H54 (cell line): ENCODE measurements at regions not wholly inside any gene's neighbourhood (a gene's known extent, or its start where the extent isn't known, plus 50 kb on each side); places are given as distances from the start of the nearest gene placed in this dataset.

Experiments used
- DNase-seq: peaks from one replicate; pipeline ENCODE4 v3.0.0; 2011; ENCODE audit warnings: low spot score, mixed read lengths; ENCODE audit not compliant: insufficient read length
- FAIRE-seq: peaks from 3 replicates; lab custom pipeline; 2011; peaks lifted over from hg19 to GRCh38; lab: Jason Lieb, UNC
- POLR2A ChIP-seq: IDR thresholded peaks from 2 replicates; pipeline ENCODE4 v1.6.1; 2011; ENCODE audit warnings: low read depth, mild to moderate bottlenecking, low read length

DNA sequence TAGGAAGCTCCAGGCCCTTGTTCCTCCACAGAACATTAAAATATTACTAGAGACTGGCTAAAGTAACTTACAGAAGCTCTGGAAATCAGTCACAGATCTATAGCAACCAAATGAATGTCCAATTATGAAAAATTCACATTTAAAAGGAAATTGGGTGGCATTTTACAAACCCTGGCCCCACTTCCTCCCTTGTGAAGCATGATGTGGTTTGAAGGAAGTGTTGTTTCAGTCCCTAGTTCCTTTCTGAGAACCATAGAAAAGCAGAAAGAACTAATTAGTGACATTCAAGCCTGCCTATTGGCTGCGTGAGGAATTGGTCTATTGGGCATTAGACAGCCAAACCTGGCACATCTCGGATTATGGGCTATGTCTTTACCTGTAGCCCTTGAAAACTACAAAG, 649.7 kb upstream of the NEGR1 start:
- no peak for TF ChIP-seq POLR2A
- DNase-seq: no peak
- no peak for FAIRE-seq

DNA sequence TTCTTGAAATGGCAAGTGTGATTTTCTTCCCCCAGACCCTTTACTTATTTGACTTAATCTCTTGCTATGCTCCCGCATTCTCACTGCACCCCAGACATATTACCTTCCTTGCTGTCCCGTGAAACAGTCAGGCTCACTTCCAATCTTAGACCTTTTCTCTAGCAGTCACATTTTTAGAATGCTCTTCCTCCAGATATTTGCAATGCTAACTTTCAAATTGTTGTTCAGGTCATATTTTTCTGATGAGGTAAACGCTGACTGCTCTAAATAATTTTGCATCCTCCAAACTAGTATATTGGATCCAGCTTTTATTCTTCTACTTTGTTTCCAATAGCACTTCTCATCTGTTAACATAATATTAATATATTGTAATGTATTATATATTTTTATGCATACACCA, 648.2 kb upstream of the NEGR1 start:
- no peak for TF ChIP-seq POLR2A
- DNase-seq: no peak
- no peak for FAIRE-seq

DNA sequence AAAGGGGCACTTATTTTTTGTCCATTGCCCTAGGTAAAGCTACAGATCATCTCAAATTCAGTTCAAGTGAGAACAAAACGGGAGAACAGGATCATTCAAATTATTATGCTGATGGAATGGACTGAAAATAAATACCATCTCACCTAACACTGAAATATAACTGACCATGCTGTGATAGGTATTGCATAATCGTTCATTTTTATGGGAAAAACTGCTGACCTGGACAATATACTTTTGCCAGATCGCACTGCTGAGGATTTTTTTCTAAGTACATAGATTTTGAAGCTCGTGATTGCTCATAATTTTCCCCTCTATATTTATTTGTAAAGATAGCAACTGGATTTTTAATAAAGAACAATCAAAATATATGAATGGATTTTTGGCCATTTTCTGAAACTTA, 636.6 kb upstream of the NEGR1 start:
- FAIRE-seq (no peak), DNase-seq (no peak)
- no peak for TF ChIP-seq POLR2A

DNA sequence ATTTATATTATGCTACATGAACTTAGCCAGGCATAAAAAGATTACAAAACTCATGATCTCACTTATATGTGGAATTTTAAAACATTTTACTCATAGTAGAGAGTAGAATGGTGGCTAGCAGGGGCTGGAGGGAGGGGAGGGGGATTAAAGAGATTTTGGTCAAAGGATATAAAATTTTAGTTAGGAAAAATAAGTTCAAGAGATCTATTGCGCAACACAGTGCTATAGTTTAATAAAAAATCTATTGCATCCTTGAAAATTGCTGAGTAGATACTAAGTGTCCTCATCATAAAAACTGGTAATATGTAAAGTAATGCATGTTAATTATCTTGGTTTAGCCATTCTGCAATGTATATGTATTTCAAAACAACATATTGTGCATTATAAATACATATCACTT, 635.6 kb upstream of the NEGR1 start:
- TF ChIP-seq POLR2A: no peak
- no peak for FAIRE-seq
- no peak for DNase-seq

DNA sequence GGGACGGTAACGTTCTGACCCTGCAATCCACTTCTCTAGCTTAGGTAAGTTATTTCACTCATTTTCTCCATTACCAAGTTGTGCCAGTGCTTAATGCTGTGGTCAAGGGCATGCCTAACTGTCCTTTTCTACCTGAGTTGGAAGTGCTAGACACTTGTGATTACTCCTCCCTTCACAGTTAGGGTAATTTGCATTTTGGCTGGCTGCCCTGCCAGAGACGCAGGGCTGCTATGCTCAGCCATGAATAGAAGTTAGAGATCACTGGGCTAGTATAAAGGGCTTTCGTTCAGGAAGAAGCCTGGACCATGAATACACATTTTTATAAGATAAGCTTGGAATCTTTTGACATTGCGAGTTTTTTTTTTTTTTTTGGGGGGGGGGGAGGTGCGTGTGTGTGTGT, 633.2 kb upstream of the NEGR1 start:
- DNase-seq (no peak), FAIRE-seq (no peak)
- TF ChIP-seq POLR2A: no peak

DNA sequence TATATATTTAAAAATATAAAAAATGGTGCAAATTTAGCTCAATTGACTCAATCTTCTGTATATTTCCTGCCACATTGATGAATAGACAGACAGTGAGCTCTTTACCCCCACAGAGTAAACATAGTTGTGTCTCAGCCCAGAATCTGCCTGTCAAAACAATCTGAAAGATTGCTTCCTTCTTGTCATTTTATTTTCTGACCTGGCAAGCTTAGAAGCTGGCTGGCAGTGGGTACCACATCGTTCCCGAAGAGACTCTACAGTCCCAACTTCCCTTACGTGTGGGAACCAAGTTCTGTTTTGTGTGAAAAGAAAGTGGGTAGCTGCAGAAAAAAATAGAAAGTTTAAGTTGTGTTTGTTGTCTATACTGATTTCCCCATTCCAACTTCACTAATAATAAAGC, 629.3 kb upstream of the NEGR1 start:
- TF ChIP-seq POLR2A: no peak
- FAIRE-seq (no peak), DNase-seq (no peak)

DNA sequence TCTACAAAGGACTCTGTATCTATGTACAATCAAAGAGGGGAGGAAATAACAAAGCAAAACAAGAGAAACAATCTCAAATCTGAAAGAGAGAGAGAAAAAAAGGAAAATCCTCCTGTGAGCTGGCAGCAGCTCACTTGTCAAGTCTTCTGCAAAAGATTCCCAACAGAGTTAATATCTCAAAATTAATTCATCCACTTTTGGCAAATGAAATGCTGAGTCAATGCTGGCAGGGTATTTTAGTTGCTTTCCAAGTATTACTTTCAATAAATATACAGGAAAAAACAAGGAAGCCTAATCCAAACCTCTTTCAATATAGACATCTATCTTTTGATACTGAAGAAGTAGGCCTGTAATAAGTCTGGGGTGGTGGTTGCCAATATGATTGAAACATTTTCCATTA, 613.9 kb upstream of the NEGR1 start:
- no peak for FAIRE-seq
- DNase-seq: no peak
- no peak for TF ChIP-seq POLR2A

DNA sequence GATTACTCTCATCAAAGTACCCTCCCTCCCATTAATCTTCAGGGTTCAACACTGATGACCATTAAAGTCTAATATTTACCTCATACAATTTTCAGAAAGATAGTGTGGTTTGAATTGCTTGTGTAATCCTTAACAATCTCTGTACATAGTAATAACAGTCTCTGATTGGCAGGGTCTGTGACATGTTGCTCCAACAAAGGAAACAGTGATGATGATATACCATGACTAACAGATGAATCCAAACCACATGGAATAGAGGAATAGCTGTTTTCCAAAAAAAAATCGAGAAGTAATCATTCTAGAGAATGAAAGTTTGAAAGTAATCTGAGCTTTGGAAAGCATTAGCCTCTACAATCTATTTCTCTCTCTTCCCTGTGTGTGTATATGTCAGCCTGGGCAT, 610.1 kb upstream of the NEGR1 start:
- no peak for TF ChIP-seq POLR2A
- DNase-seq (no peak), FAIRE-seq (peak; percentile 86)

DNA sequence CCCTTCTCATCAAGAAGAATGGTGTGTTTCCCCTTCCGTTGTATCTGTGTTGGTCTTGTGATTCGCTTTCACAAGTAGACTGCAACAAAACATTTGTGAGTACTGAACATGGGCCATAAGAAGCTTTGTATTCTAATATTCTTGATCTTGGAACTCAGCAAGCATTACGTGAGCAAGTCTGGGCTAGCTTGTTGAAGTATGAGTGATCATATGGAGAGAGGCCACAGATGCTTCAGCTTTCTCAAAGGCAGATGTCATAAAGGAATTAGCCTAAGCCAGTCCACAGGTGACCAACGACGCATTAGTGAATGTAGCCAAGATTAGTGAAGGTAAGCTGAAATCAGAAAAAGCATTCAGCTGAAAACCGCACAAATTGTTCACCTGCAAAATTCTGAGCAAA, 609.6 kb upstream of the NEGR1 start:
- DNase-seq (no peak), FAIRE-seq (no peak)
- TF ChIP-seq POLR2A: no peak

DNA sequence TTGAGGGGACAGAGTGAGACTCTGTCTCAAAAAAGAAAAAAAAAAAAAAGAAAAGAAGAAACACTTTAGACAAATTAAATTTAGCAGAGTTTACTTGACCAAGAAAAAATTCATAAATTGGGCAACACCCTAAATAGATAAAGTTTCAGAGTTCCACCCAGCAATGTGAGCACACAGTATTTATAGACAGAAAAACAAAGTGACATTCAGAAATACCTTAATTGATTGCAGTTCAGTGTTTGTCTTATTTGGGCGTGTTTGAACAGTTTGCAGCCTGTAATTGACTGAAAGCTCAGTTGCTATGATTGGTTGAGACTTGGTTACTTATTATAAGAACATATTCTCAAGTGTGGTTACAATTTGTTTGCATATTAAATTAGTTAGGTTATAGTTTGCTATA, 603.5 kb upstream of the NEGR1 start:
- no peak for TF ChIP-seq POLR2A
- DNase-seq (no peak), FAIRE-seq (no peak)

DNA sequence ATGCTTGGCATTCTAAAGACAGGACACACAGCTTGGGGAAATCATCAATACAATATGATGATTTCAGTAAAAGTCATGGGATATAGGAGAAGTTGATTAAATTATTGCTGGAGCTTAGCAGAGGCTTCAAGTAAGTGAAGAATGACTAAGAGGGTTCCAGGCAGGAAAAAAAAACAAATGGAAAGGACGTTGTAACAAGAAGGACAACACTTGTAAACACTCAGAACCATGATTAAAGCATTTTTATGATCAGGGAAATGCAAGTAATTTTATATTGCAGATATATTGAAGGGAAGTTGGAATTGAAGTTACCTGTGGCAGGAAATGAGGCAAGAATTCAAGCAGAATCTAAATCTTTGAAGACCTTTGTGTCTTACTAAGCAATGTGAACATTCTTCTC, 602.7 kb upstream of the NEGR1 start:
- no peak for FAIRE-seq
- no peak for TF ChIP-seq POLR2A
- no peak for DNase-seq

DNA sequence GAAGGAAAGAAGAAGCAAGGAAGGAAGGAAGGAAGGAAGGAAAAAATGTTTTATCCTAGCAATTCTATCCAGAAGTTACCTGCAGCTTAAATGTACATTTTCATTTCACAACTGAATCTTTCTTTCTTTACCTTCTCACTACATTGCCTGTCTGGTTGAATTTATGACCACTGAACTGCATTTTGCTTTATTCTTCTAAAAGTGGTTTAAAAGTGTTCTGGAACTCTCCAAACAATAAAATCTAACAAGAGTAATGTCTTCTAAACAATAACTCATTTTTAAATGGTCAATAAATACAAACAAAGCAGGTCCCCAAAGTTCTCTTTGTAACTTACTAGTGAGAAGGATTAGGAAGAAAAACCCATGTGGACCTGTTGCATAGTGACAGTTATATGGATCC, 587.5 kb upstream of the NEGR1 start:
- DNase-seq (no peak), FAIRE-seq (no peak)
- TF ChIP-seq POLR2A: no peak

DNA sequence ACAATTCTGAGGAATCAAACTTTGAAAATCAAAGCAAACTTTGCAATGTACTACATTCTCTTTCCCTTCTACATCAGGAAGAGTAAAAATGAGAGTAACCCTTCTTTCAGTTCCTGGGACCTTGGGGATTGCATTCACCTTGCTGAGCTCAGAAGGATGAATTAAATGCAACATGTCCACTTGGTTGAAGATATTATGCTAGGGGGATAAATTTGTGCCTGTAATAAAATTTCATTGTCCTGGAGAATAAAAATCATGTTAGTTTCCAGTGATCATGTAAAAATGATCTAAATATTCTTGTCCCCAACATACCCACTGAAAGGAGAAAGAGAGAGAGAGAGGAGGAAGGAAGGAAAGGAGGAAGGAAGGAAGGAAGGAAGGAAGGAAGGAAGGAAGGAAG, 587.1 kb upstream of the NEGR1 start:
- no peak for TF ChIP-seq POLR2A
- FAIRE-seq (no peak), DNase-seq (no peak)

DNA sequence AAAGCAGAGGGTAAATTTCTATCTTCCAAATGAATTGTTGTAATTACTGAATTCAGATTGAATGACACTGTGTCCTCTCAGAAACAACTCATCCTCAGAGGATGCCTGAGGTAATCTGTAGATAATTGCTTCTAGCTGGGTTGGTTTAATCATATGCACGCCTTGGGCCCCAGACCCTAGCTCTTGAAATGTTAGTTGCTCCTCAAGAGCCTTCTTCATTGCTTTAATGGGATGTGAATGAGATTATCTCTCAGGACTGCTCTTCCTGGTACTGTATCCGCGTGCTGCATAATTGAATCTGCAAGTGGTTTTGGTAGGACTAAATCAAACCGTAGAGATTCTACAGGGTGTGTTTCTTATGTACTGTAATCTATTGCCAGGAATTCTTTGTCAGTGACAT, 569.3 kb upstream of the NEGR1 start:
- DNase-seq (no peak), FAIRE-seq (no peak)
- no peak for TF ChIP-seq POLR2A

DNA sequence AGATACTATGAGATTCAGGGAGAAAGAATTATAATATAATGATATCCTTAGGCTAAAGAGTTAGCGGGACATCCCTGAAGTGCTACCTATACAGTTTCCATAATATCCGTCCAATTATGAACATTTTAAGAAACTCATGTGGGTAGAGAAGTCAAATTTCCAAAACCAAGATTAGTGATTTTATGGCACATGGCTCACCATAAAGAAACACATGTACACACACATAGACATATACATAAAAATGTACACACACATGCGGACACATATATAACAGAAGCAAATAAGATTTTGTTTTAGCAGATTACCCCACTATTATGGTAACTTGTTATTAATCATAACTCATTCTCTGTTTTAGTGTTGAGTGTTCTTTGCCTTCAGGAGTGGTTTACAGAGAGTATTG, 566.7 kb upstream of the NEGR1 start:
- DNase-seq: no peak
- FAIRE-seq: no peak
- TF ChIP-seq POLR2A: no peak

DNA sequence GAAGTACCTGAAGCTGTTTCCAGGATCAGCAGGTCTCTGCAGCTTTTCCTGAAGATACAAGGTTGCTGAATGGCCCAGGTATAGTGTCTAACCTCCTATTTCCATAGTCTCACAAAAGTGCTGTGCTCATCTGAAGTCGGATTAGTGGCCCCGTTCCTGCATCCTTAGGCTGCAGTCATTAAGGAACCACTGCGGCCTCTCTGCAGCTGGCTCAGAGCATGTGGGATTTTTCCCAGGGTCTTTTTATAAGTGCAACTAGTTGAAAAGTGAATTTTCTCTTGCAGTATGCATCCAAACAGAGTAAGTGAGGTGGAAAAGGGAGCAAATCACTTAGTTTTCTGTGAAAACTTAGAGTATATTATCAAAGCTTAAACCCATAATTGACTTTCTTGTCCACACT, 565.3 kb upstream of the NEGR1 start:
- no peak for TF ChIP-seq POLR2A
- no peak for DNase-seq
- no peak for FAIRE-seq
